HG03135 (cell line): ENCODE measurements at regions not wholly inside any gene's neighbourhood (a gene's known extent, or its start where the extent isn't known, plus 50 kb on each side); places are given as distances from the start of the nearest gene placed in this dataset.
A peak's percentile ranks its signal among the peaks of the same experiment; 100 is the strongest.
"Not testable (repeated sequence)": the region's sequence is repeated elsewhere in the genome, so short reads cannot be mapped to it uniquely, and the experiment has no call there.

Experiments used
- ATAC-seq: cut with Tn5 transposase; IDR thresholded peaks from one replicate; pipeline ENCODE4 v1.9.1; 2021; ENCODE audit warnings: mild to moderate bottlenecking, moderate library complexity; ENCODE audit not compliant: unreplicated experiment

DNA sequence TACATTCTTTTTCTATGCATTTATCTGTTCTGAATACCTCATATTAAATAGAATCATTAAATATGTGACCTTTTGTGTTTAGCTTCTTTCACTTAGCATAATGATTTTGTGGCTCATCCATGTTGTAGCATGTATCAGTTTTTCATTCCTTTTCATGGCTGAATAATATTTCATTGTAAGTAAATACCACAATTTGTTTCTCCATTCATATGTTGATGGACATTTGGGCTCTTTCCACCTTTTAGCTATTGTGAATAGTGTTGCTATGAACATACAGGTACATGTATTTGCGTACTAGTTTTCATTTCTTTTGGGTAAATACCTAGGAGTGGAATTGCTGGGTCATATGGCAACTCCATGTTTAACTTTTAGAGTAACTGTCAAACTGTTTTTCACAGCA lies 85.1 kb downstream of the GNL3L start:
- no peak for ATAC-seq

DNA sequence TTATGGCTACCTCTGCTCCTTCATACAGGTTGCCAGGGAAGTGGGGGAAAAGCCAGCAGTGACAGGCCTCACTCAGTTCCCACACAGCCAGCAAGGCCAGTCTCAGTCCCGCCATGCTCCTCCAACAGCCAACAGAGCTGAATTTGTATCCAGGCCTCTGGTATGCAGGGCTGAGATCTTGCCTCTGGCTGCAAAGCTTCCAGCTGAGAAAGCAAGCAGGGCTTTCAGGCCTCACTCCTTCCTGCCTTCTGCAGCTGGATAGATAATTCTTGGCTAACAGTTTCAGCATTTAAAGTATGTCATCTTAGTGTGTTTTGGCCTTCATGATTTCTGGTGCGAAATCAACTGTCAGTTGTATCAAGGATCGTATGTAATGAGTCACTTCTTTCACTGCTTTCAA lies 103.6 kb downstream of the GNL3L start:
- no peak for ATAC-seq

GRCh38 chrX:54639018-54639345 lies 109.0 kb downstream of the GNL3L start:
- no peak for ATAC-seq

DNA sequence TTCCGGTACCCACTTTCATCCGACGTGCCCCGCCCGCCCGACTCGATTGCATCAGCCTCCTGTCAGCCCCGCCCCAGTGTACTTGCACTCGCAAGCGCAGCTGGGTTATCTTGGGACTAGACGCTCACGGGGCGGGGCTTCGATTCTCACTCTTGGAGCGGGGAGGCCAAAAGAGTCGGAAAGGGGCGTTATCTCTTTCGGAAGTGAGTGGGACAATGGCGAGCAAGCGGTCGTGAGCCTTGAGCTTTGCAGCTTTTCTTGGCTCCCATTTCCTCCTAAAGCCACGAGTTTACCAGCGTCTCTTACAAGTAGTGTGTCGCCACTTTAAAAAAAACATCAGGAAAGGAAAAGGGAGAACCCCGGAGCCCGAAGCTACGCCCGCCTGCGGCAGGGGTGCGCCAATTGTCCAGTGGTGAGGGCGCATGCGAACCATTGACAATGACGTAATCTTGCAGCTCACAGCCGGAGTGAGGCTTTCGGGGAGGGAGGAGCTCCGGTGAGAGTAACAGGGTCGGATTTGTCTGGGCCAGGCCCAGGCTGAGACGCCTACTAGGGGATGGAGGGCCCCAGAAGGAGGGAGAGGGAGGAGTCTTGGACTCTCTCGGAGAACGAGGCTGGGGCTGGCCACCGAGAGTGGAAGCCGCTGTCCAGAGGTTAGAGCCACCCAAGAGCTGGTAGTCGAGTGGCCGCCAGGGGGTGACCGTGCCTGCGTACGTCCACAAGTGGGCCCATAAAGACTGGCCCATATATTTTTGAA lies 109.5 kb downstream of the GNL3L start:
- ATAC-seq: peak; percentile 93

GRCh38 chrX:54640103-54640690 lies 110.2 kb downstream of the GNL3L start:
- ATAC-seq: no peak

GRCh38 chrX:54640736-54641135 lies 110.7 kb downstream of the GNL3L start:
- ATAC-seq: no peak

- ATAC-seq: no peak
Measured at GRCh38 chrX:54641530-54641929, 111.5 kb downstream of the GNL3L start.

- not testable (repeated sequence) for ATAC-seq
Measured at GRCh38 chrX:54647607-54648006, 117.6 kb downstream of the GNL3L start.

GRCh38 chrX:54659547-54659946 lies 129.5 kb downstream of the GNL3L start:
- no peak for ATAC-seq

DNA sequence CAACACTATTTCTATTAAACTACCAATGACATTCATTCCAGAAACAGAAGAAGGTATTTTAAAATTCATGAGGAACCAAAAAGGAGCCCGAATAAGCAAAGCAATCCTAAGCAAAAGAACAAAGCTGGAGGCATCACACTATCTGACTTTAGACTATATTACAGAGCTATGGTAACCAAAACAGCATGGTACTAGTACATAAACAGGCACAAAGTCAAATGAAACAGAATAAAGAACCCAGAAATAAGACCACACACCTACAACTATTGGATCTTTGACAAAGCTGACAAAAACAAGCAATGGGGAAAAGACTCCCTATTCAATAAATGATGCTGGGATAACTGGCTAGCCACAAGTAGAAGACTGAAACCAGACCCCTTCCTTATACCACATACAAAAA lies 122.3 kb downstream of the ITIH6 start:
- no peak for ATAC-seq

- no peak for ATAC-seq
Measured at GRCh38 chrX:54695231-54695630, 102.8 kb downstream of the ITIH6 start.

- ATAC-seq: peak; percentile 100
Measured at GRCh38 chrX:54695816-54696487, 102.1 kb downstream of the ITIH6 start.
